HG02973 (cell line): ENCODE measurements at regions not wholly inside any gene's neighbourhood (a gene's known extent, or its start where the extent isn't known, plus 50 kb on each side); places are given as distances from the start of the nearest gene placed in this dataset.
"Not testable (repeated sequence)": the region's sequence is repeated elsewhere in the genome, so short reads cannot be mapped to it uniquely, and the experiment has no call there.

ENCODE experiments used
- ATAC-seq: cut with Tn5 transposase; IDR thresholded peaks from one replicate; pipeline ENCODE4 v1.9.1; 2021; ENCODE audit warnings: moderate library complexity; ENCODE audit not compliant: unreplicated experiment

DNA sequence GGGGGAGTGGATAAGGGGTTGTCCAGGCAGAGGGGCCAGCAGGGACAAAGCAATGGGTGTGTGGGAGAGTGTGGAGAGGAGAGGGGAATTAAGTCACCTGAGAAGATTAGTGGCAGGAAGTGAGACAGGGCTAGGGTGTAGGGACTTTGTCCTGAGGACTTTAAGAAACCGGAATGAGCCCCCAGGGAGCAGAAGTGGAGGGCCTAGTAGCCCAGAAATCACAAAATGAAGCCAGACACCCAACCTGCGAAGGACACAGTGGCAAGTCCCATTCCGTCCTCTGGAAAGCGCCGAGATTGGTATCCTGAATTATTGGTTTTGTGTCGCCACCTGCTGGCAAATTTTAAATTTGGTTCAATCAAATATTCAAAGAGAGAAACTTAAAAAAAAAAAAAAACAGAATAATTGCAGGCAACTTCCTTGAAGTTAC, 78.0 kb upstream of the SLC25A36 start:
- no peak for ATAC-seq

DNA sequence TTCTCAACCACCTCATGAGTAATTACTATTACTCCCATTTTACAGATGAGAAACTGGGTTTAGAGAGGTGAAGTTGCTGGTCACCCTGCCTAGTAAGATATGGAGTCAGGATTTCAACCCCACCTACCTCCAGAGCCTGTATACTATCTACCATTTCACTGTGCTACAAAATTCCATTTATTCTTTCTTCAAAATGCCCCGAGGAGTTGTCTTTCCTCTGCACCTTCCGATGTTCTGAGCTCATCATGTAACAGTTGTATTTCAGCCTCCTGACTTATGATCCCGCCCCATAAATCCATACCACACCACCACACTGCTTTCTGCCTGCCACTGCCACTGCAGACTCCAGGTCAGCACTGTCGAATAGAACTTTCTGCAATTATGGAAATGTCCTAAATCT, 71.3 kb upstream of the SLC25A36 start:
- ATAC-seq: no peak

DNA sequence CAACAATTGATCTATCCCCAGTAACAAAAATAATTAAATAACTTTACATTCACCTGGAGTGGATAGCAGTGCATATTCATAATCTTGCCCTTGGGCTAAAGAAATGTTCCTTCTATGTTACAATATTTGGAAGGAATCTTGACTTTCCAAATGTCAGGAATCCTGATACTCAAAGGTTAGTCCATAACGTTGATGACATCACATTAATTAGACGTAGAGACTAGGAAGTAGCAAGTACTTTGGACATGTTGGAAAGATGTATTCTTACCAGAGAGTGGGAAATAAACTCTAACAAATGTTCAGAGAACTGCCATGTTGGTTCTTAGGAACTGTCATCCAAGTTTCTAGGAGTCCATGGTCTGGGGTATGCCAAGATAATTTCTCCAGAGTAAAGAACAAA, 70.6 kb upstream of the SLC25A36 start:
- no peak for ATAC-seq

DNA sequence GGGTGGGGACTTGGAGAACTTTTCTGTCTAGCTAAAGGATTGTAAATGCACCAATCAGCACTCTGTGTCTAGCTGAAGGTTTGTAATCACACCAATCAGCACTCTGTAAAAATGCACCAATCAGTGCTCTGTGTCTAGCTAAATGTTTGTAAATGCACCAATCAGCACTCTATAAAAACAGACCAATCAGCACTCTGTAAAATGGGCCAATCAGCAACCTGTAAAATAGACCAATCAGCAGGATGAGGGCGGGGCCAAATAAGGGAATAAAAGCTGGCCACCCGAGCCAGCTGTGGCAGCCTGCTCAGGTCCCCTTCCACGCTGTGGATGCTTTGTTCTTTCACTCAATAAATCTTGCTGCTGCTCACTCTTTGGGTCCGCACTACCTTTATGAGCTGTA, 69.5 kb upstream of the SLC25A36 start:
- ATAC-seq: not testable (repeated sequence)

DNA sequence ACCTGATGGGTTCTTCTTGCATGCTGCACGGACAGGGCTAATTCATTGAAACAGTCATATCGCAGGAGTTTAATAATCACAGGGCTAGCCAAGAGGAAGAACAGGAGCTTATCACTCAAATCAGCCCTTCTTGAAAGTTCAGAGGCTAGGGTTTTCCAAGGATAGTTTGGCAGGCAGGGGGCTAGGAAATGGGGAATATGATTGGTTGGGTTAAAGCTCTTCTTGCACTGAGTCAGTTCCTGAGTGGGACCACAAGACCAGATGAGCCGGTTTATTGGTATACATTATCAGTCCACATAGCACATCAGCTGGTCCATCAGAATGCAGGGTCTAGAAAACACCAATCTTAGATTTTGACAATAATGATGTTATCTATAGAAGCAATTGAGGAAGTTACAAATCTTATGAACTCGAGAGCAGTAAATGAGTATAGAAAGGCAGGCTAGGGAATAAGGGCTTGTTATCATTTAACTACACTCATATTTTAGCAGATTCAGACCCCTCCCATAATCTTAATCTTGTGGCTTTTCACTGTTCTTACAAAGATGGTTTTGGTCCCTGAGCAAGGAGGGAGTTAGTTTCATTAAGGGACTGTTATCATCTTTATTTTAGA, 58.1 kb upstream of the SLC25A36 start:
- ATAC-seq: no peak

DNA sequence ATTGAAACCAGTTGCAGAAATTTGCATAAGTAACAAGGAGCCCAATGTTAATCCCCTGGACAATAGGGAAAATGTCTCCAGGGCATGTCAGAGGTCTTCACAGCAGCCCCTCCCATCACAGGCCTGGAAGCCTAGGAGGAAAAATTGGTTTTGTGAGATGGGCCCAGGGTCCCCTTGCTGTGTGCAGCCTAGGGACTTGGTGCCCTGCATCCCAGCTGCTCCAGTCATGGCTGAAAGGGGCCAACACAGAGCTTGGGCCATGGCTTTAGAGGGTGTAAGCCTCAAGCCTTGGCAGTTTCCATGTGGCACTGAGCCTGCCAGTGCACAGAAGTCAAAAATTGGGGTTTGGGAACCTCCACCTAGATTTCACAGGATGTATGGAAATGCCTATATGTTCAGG, 55.9 kb upstream of the SLC25A36 start:
- not testable (repeated sequence) for ATAC-seq
